ENCODE measurements at regions not wholly inside any gene's neighbourhood (a gene's known extent, or its start where the extent isn't known, plus 50 kb on each side); places are given as distances from the start of the nearest gene placed in this dataset.
"Not testable (repeated sequence)": the region's sequence is repeated elsewhere in the genome, so short reads cannot be mapped to it uniquely, and the experiment has no call there.

DNA sequence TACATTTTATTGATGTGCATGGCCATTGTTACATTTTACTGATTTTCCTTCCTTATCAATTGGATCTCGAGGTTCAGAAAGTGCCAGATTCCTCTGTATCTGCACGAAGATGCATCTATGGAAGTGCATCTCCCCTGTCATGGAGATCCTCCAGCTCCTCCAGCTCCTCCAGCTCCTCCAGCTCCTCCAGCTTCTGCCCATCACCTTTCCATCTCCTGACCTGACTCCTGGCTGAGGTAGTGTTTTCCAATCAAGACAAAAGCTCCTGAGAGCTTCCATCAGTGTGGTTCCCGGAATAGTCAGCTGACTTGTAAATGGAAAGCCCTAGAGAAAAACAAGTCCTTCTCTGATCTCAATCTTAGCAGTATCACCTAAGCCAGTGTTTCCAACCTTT, 90.8 kb upstream of the KLF6 start:
- no peak for DNase-seq (ENCODE audit: extremely low read depth, low read depth)
- TF ChIP-seq, protein P1, sequence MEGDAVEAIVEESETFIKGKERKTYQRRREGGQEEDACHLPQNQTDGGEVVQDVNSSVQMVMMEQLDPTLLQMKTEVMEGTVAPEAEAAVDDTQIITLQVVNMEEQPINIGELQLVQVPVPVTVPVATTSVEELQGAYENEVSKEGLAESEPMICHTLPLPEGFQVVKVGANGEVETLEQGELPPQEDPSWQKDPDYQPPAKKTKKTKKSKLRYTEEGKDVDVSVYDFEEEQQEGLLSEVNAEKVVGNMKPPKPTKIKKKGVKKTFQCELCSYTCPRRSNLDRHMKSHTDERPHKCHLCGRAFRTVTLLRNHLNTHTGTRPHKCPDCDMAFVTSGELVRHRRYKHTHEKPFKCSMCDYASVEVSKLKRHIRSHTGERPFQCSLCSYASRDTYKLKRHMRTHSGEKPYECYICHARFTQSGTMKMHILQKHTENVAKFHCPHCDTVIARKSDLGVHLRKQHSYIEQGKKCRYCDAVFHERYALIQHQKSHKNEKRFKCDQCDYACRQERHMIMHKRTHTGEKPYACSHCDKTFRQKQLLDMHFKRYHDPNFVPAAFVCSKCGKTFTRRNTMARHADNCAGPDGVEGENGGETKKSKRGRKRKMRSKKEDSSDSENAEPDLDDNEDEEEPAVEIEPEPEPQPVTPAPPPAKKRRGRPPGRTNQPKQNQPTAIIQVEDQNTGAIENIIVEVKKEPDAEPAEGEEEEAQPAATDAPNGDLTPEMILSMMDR (IDR thresholded peaks at IDR 0.05; ENCODE audit: low read depth, low read length, missing control alignments), result no peak
- no peak overlapping the region for H3K4me3 ChIP-seq (replicated peaks; ENCODE audit: low read depth, low read length)

DNA sequence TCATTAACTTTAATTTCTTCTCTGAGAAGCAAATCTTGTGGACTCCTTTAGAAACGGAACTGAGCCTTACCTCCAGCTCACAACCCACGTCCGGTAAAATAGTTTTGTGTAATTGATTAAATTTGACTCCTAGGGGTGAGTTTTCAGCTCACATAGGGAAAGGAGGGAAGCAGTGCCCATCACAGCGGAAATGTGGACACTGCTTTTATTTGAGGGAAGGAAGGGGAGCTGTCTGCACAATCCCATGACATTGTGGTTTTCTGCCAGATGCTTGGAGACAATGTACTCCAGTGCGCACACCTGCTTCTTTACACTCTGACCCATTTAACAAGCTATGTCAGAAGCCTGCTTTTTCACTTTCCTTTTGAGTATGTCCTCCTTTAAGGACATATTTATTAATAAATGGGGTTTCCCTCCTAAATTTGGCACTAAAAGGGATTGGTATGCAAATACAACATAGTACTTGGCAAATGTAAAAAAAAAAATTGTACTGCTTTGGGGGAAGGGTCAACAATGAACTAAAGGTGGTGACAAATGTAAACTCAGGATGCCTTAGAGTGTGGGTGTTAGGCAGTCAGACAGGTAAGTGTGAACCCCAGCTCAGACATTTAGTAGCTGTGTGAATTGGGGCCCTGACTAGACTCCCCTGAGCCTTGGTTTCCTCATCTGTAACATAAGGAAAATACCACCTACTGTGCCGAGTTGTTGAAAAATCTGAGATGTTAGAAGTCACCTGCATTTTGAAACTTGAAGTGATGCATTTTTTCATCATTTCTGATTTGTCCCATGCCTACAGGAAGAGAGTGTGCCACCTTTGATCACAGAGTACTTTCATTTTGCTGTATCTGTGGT, 90.2 kb upstream of the KLF6 start:
- TF ChIP-seq, protein P1 (IDR thresholded peaks at IDR 0.05; ENCODE audit: low read depth, low read length, missing control alignments), result no peak
- no peak for DNase-seq (ENCODE audit: extremely low read depth, low read depth)
- no peak overlapping the region for H3K4me3 ChIP-seq (replicated peaks; ENCODE audit: low read depth, low read length)

DNA sequence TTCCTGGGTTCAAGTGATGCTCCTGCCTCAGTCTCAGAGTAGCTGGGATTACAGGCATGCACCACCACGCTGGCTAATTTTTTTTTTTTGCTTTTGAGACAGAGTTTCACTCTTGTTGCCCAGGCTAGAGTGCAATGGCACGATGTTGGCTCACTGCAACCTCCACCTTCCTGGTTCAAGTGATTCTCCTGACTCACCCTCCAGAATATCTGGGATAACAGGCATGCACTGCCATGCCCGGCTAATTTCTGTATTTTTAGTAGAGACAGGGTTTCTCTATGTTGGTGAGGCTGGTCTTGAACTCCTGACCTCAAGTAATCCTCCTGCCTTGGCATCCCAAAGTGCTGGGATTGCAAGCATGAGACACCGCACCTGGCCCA, 89.6 kb upstream of the KLF6 start:
- not testable (repeated sequence) for H3K4me3 ChIP-seq (replicated peaks; ENCODE audit: low read depth, low read length); DNase-seq (ENCODE audit: extremely low read depth, low read depth)

DNA sequence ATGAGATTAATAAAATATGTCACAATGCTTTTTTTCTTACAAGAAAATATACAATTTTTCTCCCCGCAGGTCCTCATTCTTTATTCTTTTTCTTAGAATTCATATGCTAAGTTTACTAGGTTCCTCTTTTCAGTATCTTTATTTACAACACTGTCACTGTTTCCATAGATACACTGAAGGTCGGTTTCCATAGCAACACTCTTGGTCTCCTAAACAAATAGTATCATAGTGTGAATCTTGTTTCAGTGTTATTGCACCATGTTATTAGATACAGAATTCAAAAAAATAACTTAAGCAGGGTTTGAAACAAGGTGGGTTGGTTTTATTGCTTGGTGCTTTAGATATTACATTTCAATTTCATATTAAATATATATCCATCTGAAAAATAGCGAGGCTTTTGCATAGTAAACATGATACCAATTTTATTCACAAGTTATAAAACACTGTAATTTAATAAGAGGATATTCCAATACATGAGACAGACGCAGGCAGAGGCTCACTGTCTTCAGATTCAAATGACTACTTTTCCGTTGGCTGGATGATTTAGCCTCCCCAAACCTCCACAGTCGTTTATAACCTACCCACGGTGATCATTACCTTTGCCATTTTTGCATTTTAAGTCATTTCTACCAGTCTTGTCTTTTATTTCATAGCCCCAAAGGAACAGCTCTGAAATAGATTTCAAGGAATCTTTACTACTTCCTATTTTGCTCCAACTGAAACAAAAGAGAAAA, 88.9 kb upstream of the KLF6 start:
- TF ChIP-seq, protein P1 (IDR thresholded peaks at IDR 0.05; ENCODE audit: low read depth, low read length, missing control alignments), result no peak
- no peak for DNase-seq (ENCODE audit: extremely low read depth, low read depth)
- no peak overlapping the region for H3K4me3 ChIP-seq (replicated peaks; ENCODE audit: low read depth, low read length)

DNA sequence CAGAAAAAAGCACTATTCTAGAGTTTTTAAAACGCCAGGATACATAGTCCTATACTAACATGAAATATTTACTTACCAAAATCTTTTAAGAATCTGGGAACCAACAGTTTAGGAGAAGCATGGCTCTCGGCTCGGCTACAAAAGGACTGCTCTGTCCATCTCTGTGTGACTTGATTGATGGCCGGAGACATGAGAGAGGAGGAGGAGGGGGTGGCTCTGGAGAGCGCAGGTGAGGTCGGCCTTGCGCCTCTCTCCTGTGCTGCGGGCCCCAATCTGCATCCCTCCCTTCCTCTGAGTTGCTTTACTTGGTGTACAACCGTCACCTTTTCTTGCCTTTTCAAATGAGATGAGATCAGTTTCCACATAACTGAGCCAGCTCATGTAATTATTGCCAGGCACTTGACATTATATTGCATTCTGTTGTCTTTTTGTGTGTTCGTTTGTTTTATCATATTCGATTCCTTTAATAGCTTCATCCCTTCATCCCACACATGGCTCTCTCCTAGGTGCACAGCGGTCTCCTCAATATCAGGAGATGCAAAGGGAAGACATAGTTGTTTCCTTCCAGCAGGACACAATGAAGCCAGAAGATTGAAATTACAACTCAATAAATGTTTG, 87.8 kb upstream of the KLF6 start:
- DNase-seq (ENCODE audit: extremely low read depth, low read depth), result no peak
- TF ChIP-seq, protein P1 (IDR thresholded peaks at IDR 0.05; ENCODE audit: low read depth, low read length, missing control alignments), result no peak

DNA sequence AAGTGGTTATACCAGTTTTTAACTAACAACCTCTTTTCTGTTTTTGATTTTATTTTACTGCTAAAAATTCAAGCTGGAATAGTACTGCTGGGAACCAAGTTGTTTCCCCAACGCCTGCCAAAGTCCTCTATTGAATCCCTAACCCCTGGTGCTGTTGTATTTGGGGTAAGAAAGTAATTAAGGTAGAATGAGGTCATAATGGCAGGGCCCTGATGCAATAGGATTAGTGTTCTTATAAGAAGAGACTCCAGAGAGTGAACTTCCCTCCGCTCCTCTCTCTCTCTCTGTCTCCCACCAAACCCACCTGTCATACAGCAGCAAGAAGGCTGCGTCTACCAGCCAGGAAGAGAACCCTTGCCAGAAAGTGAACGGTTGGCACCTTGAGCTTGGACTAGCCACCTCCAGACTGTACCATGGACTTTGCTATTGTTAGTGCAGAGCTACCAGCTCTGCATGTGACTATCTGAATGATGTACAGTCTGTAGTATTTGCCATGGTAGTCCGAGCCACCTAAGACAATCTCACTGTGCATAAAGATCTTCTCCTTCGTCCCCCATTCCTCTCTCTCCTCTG, 86.5 kb upstream of the KLF6 start:
- H3K4me3 ChIP-seq (replicated peaks; ENCODE audit: low read depth, low read length), result no peak overlapping the region
- TF ChIP-seq, protein P1 (IDR thresholded peaks at IDR 0.05; ENCODE audit: low read depth, low read length, missing control alignments), result no peak
- DNase-seq (ENCODE audit: extremely low read depth, low read depth), result no peak

More for the DNA sequence above, 87.8 kb upstream of the KLF6 start:
- no peak overlapping the region for H3K4me3 ChIP-seq (replicated peaks; ENCODE audit: low read depth, low read length)

DNA sequence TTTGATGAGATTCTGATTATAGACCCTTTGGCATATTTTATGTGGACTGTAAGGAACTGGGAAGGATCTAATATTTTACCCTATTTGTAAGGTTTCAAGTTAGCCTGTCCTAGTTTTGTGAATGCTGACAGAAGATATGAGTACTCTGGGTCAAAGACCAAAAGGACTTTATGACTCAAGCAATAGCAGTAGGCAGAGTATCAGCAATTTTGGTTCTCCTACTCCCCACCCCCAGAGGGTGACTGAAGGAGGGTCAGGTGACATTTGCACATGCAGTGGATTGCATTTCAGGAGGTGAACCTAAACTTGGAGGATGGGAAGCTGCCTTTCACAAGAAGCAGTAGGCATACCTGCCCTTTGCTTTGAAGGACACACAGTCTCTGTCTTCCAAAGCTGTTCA, 84.0 kb upstream of the KLF6 start:
- no peak overlapping the region for H3K4me3 ChIP-seq (replicated peaks; ENCODE audit: low read depth, low read length)
- TF ChIP-seq, protein P1 (IDR thresholded peaks at IDR 0.05; ENCODE audit: low read depth, low read length, missing control alignments), result no peak
- DNase-seq (ENCODE audit: extremely low read depth, low read depth), result no peak
